IPS-15b (cell line): ENCODE measurements at regions not wholly inside any gene's neighbourhood (a gene's known extent, or its start where the extent isn't known, plus 50 kb on each side); places are given as distances from the start of the nearest gene placed in this dataset.
"Not testable (repeated sequence)": the region's sequence is repeated elsewhere in the genome, so short reads cannot be mapped to it uniquely, and the experiment has no call there.

Source experiments
- H3K27me3 ChIP-seq: one replicate; pipeline ENCODE4 v1.6.1; 2013; ENCODE audit warnings: low read length; ENCODE audit not compliant: control insufficient read depth, insufficient read depth
- H3K36me3 ChIP-seq: one replicate; pipeline ENCODE4 v1.6.1; 2013; ENCODE audit warnings: low read length; ENCODE audit not compliant: control insufficient read depth, insufficient read depth
- H3K4me1 ChIP-seq: one replicate; pipeline ENCODE4 v1.6.1; 2013; ENCODE audit warnings: mild to moderate bottlenecking, low read length; ENCODE audit not compliant: control insufficient read depth, insufficient read depth
- H3K4me3 ChIP-seq: one replicate; pipeline ENCODE4 v1.5.1; 2013; ENCODE audit warnings: low read depth, low read length
- H3K9ac ChIP-seq: one replicate; pipeline ENCODE4 v1.6.1; 2013; ENCODE audit warnings: low read depth, mild to moderate bottlenecking, low read length
- H3K9me3 ChIP-seq: one replicate; pipeline ENCODE4 v1.6.1; 2013; ENCODE audit warnings: mild to moderate bottlenecking, low read length; ENCODE audit not compliant: control insufficient read depth, insufficient read depth

DNA sequence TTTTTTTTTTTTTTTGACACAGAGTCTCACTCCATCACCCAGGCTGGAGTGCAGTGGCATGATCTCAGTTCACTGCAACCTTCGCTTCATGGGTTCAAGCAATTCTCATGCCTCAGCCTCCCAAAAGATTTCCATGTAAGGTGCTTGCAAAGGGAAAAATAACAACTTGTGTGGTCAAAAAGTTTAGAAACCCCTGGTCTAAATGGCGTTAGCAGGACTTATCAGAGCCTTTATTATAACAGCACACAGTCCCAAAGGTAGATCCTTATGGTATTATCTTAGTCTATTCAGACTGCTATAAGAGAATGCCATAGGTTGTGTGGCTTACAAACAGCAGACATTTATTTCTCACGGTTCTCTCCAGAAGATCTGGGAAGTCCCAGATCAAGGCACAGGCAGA is 135.0 kb downstream of the NPIPA8 start:
- not testable (repeated sequence) for H3K27me3 ChIP-seq, H3K36me3 ChIP-seq, H3K4me1 ChIP-seq, H3K9me3 ChIP-seq, H3K4me3 ChIP-seq, H3K9ac ChIP-seq

DNA sequence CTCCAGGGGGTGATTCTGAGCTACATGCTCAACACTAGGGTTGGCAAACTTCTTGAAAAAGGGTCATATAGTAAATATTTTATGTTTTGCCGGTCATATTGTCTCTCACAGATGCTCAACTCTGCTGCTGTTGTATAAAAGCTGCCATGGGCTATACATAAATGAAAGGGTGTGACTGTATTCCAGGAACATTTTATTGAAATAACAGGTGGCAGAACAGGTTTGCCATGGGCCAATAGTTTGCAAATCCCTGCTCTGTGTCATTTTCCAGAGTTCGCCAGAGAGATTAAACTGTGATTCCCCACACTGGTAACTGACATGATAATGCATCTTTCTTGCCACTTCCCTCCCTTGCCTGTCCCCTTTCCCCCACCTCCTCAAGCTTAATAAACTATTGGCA is 144.1 kb downstream of the NPIPA8 start:
- not testable (repeated sequence) for H3K9me3 ChIP-seq, H3K4me3 ChIP-seq, H3K9ac ChIP-seq, H3K27me3 ChIP-seq, H3K4me1 ChIP-seq, H3K36me3 ChIP-seq

DNA sequence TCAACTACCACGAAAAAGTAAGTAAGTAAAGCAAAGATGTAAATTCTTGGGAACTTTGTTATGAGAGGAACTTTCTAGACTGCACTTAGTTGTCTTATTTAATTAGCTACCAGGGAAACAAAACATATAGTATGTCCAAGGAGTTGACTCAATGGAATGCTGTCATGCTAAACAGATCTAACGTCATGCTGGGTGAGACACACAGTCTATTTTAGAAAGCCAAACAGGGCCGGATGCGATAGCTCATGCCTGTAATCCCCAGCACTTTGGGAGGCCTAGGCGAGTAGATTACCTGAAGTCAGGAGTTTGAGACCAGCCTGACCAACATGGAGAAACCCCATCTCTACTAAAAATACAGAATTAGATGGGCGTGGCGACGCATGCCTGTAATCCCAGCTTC is 146.4 kb downstream of the NPIPA8 start:
- not testable (repeated sequence) for H3K9me3 ChIP-seq, H3K4me1 ChIP-seq, H3K9ac ChIP-seq, H3K36me3 ChIP-seq, H3K27me3 ChIP-seq, H3K4me3 ChIP-seq

DNA sequence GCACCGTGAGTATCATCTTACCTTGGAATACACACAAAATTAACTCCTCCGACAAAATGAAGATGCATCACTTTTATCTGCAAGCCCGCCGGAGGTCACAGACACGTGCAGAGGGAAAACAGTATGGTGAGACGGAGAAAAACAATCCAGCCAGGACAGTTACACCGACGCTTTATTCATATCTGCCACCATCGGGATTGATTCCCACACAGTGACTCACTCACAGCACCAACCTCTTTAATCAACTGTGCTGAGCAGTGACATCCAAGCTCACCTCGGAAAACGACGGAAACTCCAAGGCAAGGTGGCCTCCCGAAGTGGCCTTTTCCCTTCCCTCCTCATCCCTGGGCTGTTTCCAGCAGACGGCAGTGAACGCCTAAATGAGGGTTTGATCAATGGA is 151.8 kb downstream of the NPIPA8 start:
- H3K4me3 ChIP-seq, H3K27me3 ChIP-seq, H3K9me3 ChIP-seq, H3K9ac ChIP-seq, H3K4me1 ChIP-seq, H3K36me3 ChIP-seq: not testable (repeated sequence)

DNA sequence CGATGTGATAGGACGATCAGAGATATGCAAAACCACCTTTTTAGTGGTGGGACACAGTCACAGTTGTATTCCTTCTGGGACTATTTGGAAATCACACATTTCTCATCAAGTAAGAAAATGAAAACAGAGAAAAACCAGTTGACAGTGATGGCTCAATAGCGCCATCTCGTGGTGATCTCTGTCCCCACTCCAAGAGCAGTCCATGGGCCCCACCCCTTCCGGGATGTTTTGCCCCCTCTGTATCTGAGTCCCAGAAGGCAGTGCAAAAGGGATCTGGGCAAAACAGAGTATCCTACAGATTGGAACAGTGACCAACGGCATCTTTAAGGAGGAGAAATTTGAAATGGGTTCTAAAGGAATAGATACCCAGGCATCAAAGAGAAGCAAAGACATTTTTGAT is 155.5 kb downstream of the NPIPA8 start:
- H3K9ac ChIP-seq, H3K4me3 ChIP-seq, H3K27me3 ChIP-seq, H3K36me3 ChIP-seq, H3K9me3 ChIP-seq, H3K4me1 ChIP-seq: not testable (repeated sequence)

DNA sequence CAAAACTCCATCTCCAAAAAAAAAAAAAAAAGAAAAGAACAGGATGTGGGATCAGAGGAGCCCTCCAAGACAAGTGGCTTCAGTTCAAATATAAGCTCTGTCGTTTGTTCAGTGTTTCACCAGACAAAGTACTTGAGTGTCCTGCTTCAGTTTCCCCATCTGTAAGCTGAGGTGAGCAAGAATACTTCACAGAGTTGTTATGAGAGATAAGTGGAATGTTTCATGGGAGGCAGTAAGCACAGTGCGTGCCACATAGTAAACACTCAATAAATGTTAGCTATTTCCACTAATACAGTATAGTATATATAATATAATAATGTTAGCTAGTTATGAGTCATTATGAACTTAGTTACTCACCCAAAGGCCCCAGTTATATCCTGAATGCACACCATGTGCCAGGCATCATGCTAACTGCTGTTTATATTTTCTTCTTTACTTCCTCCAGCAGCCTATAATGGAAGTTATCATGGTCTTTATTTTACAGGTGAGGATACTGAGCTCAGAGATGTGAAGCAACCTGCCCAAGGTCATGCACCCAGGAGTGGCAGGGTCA is 162.5 kb downstream of the NPIPA8 start:
- H3K36me3 ChIP-seq, H3K9me3 ChIP-seq, H3K9ac ChIP-seq, H3K4me3 ChIP-seq, H3K27me3 ChIP-seq, H3K4me1 ChIP-seq: not testable (repeated sequence)

DNA sequence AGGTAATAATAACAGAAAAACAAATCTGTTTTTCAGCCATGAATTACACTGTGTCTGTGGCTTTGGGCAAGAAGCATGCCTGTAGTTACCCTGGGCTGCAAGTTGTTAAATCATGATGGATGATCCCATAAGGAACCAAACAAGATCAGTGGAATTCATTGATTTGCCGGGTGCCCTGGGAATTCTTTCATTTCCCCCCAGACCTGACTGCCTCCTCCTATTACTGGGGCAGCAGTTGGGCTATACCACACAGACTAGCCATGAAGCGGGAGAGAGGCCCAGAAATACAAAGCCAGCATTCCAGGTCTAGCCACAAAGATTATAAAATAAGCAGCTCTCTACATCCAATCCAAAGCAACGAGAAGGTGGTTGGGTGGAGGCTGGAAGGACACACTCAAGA is 174.2 kb downstream of the NPIPA8 start:
- not testable (repeated sequence) for H3K4me1 ChIP-seq, H3K9me3 ChIP-seq, H3K27me3 ChIP-seq, H3K9ac ChIP-seq, H3K36me3 ChIP-seq, H3K4me3 ChIP-seq

DNA sequence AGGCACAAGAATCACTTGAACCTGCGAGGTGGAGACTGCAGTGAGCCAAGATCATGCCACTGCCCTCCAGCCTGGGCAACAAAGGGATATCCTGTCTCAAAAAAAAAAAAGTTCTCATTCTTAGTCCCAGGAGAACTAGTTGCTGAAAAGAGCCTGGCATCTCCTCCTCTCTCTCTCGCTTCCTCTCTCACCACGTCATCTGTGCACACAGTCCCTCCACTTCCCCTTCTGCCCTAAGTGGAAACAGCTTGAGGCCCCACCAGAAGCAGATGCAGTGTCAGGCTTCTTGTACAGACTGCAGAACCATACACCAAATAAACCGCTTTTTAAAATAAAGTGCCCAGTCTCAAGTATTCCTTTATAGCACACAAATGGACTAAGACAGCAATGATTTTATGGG is 175.3 kb downstream of the NPIPA8 start:
- not testable (repeated sequence) for H3K4me3 ChIP-seq, H3K9ac ChIP-seq, H3K27me3 ChIP-seq, H3K36me3 ChIP-seq, H3K9me3 ChIP-seq, H3K4me1 ChIP-seq

DNA sequence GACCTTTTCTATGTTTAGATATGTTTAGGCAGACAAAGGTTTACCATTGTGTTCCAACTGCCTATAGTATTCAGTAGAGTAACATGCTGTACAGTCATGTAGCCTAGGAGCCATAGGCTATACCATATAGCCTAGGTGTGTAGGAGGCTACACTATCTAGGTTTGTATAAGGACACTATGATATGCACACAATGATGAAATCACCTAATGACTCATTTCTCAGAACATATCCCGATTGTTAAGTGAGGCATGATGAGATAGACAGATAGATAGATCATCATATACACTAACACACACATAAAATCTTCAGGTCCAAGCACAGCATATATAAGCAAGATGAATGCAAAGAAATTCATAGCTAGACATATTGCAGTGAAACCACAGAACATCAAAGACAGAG is 177.4 kb downstream of the NPIPA8 start:
- not testable (repeated sequence) for H3K9ac ChIP-seq, H3K36me3 ChIP-seq, H3K9me3 ChIP-seq, H3K4me1 ChIP-seq, H3K4me3 ChIP-seq, H3K27me3 ChIP-seq

DNA sequence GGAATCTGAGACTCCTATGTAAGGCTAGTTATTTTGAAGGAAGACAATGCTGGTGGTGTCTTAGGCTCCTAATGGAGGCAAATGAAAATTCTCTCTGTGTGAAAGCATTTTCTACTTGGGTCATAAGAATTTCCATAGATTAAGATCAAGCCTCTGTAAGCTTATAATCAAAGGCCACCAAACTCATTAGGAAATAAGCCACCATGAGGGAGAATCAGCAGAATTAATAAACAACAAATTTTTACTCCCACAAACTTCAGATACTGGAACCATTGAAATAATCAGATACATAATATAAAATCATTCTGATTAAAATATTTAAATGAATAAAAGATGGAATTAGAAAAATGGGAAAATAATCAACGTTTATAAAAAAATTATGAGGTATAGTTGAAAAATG is 178.7 kb downstream of the NPIPA8 start:
- not testable (repeated sequence) for H3K9ac ChIP-seq, H3K9me3 ChIP-seq, H3K4me1 ChIP-seq, H3K4me3 ChIP-seq, H3K36me3 ChIP-seq, H3K27me3 ChIP-seq

DNA sequence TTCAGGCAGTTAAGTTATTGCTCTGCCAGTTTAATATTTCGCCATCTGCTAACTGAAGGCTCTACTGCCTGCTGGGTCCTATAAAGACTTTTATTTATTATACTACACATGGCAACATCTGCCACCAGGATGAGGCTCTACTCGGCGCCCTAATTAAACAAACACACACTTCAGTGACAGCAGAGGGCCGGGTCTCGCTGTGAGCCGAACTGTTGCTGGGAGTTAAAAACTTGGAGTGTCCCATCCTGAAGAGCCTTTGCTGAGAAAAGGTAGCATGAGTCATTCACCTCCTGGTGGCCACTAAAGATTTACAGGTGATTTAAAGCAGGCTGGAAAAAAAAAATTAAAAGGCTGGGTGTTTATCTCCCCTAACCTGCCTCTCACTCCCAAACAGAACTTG is 183.7 kb downstream of the NPIPA8 start:
- not testable (repeated sequence) for H3K9ac ChIP-seq

DNA sequence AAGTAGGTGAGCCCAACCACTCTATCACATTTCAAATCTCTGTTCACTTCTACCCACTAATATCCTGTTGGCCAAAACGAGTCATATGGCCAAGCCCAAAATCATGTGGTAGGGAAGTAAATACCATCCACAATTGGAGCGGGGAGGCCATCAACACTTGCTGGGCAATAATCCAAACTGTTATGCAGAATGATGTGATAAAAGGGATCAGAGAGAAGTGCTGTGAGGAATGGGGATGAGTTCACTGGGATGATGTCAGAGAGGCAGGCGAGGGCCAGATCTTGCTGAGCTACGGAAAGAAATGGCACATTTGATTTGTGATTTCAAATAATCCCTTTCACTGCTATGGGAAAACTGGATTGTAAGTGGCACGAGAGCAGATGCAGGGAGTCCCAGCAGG is 188.4 kb downstream of the NPIPA8 start:
- H3K9ac ChIP-seq, H3K27me3 ChIP-seq, H3K4me3 ChIP-seq, H3K4me1 ChIP-seq, H3K9me3 ChIP-seq, H3K36me3 ChIP-seq: not testable (repeated sequence)

More for the DNA sequence above, 183.7 kb downstream of the NPIPA8 start:
- H3K36me3 ChIP-seq, H3K4me3 ChIP-seq, H3K27me3 ChIP-seq, H3K4me1 ChIP-seq, H3K9me3 ChIP-seq: not testable (repeated sequence)

DNA sequence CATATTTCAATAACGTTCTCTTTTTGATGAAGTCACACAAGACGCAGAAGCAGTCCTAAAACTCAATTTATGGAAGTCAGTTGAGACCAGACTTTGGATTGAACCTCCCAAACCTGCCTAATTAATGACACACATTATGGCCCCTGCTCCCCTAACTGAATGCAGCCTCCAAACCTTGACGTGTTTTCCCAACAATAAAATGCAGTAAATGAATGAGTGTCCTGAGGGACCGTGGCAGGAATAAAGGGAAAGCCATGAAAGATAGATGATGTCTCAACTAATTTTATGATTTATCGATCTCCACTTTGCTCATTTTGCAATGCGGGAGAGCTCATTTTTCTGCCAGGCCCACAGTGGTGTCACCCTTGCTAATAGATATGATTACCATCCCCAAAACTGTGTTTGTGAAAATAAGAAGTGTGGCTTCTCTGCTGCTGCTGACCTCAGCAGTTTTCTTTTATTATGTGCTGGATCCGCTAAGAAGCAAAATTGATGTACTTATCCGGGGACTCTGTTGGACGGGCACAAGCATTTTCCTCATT is 189.9 kb downstream of the NPIPA8 start:
- not testable (repeated sequence) for H3K4me3 ChIP-seq

More for the DNA sequence above, 189.9 kb downstream of the NPIPA8 start:
- not testable (repeated sequence) for H3K9ac ChIP-seq, H3K4me1 ChIP-seq, H3K9me3 ChIP-seq, H3K27me3 ChIP-seq, H3K36me3 ChIP-seq
